ENCODE measurements at regions not wholly inside any gene's neighbourhood (a gene's known extent, or its start where the extent isn't known, plus 50 kb on each side); places are given as distances from the start of the nearest gene placed in this dataset.

DNA sequence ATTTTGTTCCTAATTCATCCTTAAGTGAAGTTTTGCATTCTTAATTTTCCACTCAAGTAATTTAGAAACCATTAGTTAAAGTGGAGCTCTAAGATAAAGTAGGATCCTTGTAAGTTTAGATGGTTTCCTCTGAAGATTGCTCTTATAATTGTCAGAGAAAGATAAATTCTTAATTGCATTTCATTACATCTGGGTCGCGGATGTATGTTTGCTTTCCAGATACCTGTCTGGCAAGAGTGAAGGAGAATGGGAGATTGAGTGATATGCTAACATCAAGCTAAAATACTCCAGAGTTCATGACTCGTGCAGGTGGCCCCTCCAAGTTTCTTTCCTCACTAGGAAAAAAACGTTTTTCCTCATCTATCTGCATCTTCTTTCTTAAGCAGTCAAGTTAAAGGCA is 361.8 kb downstream of the DOK5 start:
- TF ChIP-seq CTCF (IDR thresholded peaks at IDR 0.05 in 2 of 3, conservative IDR thresholded peaks at IDR 0.05 in 1 of 3; ENCODE audit: control insufficient read depth in 2 of 3, extremely low read depth in 1 of 3, insufficient read depth in 1 of 3, low read depth in 3 of 3, low read length in 3 of 3) (no peak), SMC3 (IDR thresholded peaks at IDR 0.05; ENCODE audit: borderline replicate concordance, low read length) (no peak)

All from GM12878 (cell line).